ENCODE measurements at regions not wholly inside any gene's neighbourhood (a gene's known extent, or its start where the extent isn't known, plus 50 kb on each side); places are given as distances from the start of the nearest gene placed in this dataset.
"Not testable (repeated sequence)": the region's sequence is repeated elsewhere in the genome, so short reads cannot be mapped to it uniquely, and the experiment has no call there.

DNA sequence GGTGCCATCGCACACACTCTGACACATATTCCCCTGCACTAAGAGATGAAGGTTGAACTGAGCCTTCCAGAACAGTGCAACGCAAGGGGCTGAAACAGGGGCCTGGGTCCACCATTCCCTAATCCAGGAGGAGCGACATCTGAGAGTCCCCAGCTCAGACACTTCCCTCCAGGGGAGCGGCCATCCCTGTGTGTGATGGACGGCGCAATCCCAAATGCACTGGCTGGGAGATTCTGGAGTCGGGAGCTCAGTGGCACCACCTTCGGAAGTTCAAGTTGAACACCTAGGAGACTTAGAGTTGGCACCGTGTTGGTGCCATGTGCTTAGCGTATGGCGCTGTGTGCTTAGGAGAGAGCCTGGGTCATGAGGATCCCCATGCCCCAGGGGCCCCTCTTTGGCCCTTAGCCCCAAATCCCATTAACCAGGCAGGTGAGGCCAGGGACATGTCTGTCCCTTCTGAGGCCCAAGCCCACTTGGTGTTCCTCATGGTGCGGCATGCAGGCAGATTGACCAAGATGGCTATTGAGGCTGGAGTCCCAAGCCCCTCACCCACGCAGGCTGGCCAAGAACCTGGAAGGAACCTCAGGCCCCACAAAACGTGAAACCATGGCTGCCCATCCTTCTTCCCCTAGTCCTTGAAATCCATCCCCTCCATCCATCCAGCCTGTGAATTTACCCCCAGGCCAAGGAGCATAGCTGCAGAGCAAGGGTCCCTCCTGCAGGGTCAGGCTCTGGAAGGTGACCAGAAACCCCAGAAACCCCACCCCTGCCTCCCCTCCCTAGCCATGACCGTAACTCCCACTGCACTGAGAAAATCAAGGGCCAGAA is 114.1 kb upstream of the OTOS start:
- DNase-seq (ENCODE audit: low read depth in 2 of 2): no peak

DNA sequence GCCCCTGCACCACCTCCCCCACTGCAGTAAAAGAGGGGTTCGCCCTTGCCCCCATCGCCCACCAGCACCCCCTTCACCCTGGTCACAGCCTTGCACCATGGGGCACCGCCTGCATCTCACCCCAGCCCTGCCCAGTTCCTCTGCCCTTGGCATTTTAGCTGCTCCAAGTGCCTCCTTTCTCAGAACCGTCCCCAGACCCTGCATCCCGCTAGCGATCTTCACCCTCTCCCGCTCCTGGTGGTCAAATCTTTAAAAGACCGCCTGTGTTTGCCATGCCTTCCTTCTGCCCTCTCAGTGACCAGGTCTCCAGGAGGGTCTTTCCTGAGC is 114.7 kb upstream of the OTOS start:
- DNase-seq (ENCODE audit: low read depth in 2 of 2): no peak

DNA sequence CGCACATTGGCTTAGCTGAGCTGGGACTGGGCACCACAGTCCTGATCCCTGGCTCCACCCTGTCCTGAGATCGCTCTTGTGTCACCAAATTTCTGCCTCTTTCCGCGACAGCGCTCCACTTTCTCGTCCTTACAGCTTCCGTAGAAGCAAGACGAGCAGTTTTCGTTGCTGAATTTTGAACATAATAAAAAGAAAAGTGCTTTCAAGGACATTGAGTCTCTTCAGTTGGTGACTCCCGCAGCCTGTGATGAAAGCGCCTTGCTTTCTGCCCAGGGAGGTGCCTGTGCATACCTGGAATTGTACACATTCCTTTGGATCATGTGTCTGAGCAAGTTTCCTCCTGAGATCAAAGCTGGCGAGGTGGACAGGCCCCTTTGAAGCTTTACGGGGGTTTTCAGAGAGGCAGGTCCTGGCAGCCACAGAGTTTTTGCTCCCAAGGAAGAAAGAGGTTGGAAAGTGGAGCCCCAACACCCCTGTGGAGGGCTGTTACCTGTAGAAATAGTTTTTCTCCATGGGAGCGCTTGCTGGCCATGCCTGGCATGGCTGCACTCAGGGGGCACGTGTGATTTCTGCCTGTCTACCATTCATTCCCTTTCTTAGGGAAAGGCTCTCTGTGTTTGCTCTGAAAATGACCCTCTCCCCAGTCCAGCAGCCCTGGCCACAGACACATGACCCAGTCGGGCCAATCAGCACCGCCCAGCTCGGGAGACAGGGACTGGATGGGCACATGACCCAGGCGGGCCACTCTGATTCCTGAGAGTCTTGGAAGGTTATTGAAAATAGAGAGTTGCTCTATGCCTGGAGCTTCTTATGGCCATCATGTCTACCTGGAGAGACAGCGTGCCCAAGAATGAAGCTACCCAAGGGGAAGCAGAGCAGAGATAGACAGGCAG is 115.6 kb upstream of the OTOS start:
- DNase-seq (ENCODE audit: low read depth in 2 of 2): no peak

DNA sequence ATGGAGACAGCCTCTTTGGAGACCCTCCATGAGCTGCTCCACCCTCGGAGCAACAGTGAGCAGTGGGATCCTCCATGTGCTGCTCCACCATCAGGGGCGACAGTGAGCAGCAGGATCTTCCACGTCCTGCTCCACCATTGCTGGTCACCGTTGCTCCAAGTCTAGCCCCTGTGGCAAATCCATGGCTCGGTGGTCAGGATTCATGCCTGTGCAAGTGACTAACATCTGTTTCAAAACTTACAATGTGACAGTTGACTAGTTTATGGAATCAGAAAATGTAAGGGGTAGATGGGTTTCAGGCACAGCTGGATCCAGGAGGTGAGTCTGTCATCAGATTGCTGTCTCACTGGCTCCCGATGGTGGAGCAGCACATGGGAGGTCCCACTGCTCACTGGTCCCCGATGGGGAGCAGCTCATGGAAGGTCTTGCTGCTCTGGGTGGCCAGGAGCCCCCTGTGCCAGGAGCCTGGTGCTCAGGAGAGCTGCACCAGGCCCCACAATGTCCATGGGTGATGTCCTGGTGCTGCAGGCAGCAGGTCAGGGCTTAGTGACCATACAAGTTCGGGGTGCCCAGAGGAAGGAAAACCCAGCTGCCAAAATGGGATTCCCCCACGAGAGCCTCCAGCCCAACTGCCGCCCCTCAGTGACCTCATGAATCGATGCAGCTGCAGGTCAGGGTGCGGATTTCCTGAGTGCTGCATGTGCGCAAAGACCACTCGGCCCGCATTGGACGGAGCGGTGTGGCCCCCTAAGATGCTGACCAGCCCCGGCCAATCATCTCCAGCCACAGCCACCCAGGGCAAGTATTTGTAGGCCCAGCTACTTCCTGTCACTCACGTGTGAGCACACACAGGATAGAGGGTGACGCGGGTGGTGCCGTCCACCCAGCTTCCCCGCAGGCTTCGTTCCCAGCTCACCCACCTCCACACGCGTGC is 116.5 kb upstream of the OTOS start:
- DNase-seq (ENCODE audit: low read depth in 2 of 2): no peak

DNA sequence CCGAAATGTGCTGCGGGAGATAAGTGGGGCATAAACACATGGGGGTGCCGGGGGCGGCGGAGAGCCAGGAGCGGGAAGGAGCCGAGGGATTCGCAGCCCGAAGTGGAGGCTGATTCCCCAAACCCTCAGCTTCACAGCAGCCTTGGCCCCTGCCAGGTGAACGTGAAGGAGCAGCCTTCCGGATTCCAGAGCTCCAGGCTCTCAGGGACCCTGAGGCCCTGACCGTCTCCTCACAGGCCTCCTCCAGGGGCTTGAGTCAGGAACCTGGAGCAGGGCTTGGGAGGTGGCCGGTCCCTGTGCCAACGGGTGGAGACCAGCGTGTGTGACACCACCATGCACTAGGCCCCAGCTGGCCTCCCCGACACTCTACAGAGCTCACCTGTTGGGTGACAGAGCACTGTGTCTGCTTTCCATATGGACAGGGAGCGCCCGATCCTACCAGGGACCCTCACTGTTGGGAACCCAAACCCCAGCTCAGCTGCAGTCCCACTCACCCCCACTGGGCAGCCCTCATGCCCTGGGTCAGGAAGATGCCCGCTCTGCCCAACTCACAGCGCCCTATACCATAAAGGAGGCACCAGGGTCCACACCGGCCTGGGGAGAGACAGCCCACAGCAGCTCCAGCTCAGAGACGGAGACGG is 117.6 kb upstream of the OTOS start:
- DNase-seq (ENCODE audit: low read depth in 2 of 2): no peak

DNA sequence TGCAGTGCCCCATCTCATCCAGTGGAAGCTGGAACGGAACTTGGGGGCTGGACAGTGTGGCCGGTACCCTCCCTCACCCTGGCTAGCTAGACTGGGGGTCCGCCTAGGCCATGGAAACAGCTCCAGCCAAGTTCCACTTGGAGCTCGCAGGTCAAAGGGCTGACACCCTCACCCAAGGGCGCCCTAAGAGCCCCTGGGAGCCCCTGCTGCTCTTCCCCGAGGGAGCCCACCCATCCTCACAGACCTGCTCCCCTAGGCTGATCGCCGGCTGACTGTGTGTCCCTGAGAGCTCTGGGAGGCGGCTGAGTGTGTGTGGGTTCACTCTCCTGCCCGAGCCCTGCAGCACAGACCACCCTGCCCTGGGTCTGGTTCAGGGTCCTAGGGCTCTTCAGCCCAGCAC is 118.2 kb upstream of the OTOS start:
- no peak for DNase-seq (ENCODE audit: low read depth in 2 of 2)

DNA sequence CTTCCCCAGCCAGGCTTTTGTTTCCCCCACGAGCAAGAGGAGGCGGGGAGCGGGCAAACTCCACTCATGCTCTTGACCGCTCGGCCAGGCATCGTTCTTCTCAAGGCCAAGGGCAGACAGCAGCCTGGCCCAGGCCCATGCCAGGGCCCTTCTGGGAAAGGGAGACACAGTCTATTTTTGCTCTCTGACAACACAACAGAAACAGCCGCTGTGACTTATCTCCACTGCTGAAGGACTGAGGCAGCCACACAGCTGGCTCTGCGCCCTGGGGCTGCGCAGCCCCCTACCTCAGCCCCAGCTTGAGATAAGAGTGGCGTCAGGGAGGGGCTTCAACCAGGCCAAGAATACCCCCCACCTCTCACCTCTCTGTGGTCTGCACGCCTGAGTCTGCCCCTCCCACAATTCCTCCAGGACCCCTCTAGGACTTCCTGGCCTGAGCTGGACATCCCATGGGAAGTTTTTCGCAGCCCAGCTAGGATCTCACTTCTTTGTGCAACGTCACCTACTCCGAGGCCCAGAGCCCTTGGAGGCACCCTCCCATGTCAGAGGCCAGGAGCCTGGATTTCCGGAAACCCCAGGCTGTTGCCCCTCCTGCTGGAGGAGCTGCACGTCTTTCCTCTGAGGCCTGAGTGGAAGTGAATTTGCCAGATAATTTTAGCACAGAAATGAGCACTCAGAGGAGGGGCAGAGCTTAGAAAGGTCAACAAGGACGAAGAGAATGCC is 118.9 kb upstream of the OTOS start:
- DNase-seq (ENCODE audit: low read depth in 2 of 2): no peak

DNA sequence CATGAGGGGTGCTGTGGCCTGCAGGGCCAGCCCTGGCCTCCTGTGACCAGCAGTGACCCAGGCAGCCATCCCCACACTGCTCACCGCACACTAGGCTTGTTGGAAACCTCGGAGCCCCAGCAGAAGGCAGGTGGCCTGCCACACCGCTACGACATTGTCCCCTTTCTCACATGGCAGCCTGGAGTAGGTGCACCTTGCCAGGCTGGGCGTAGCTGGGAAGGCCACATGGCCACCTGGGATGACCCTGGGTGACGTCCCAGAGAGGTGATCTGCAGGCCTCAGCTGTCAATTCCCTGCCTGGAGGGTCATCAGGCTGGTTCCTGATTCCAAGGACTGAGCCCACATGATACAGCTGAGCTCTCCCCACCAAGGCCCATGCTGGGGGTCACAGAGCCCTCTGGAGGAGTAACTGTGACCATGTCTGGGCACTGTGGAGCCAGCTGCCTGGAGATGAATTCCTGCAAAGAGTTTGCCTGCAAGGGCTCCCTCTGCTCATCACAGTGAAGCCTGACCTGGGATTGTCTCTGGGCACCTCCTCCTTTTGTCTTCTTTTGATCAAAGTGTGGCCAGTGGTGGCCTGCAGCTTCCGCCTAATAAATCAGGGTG is 119.6 kb upstream of the OTOS start:
- DNase-seq (ENCODE audit: low read depth in 2 of 2): no peak

DNA sequence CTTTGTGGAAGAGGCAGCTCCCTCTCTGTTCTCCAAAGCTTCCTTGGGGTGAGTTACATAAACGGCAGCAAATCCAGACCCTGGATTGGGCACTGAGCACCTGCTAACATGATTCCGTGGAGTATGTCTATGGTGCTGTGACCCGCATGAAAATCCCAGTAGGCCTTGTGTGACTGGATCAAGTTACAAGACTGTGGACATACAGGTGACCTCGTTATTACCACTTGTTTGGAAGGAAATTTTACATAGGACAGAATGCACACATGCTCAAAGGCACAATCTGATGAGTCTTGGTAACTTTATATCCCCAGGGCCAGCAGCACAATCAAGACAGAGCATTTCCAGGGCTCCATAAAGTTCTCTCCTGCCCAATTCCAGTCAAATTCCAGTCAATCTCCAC is 120.2 kb upstream of the OTOS start:
- no peak for DNase-seq (ENCODE audit: low read depth in 2 of 2)

DNA sequence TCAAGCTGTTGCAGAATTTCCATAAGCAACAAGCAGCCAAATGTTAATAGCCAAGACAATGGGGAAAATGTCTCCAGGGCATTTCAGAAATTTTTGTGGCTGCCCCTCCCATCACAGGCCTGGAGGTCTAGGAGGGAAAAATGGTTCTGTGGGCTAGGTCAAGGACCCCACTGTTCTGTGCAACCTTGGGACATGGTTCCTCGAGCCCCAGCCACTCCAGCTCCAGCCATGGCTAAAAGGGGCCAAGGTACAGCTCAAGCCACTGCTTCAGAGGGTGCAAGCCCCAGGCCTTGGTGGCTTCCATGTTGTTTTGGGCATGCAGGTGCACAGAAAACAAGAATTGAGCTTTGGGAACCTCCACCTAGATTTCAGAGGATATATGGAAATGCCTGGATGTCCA is 122.1 kb upstream of the OTOS start:
- DNase-seq (ENCODE audit: low read depth in 2 of 2): not testable (repeated sequence)

DNA sequence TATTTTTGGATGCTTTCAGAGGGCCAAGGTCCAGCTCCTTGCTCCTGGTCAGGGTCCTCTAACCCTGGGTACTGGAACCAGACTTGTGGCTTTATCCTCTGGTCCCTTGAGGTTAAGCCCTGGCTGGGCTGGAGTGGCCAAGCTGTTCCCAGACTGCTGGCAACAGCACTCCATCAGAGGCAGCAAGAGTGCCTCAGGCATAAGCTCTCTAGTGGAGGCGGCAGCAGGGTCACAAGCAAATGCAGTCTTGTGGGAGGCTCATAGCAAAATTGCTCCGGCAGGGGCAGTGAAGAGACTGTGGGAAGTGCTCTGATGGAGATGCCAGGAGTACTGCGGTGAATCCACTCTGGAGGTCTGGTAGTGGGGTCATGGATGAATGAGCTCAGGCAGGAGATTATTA is 128.9 kb upstream of the OTOS start:
- no peak for DNase-seq (ENCODE audit: low read depth in 2 of 2)

DNA sequence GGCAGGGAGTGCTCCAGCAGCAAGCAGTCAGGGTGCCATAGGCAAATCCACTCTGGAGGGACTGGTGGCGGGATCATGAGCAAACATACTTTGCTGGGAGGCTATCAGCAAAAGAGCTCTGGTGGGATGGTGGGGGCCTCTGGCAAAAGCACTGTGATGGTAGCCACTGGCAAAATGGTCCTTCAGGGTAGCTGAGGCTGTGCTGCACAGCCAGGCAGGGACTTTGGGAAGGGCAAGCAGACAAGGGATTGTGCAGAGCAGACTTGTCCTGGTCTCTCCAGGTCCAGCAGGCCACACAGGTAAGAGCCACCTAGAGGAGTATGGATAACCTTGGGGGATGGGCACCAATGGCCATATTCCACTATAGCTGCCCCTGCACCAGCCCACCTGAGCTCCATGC is 129.4 kb upstream of the OTOS start:
- DNase-seq (ENCODE audit: low read depth in 2 of 2): no peak

DNA sequence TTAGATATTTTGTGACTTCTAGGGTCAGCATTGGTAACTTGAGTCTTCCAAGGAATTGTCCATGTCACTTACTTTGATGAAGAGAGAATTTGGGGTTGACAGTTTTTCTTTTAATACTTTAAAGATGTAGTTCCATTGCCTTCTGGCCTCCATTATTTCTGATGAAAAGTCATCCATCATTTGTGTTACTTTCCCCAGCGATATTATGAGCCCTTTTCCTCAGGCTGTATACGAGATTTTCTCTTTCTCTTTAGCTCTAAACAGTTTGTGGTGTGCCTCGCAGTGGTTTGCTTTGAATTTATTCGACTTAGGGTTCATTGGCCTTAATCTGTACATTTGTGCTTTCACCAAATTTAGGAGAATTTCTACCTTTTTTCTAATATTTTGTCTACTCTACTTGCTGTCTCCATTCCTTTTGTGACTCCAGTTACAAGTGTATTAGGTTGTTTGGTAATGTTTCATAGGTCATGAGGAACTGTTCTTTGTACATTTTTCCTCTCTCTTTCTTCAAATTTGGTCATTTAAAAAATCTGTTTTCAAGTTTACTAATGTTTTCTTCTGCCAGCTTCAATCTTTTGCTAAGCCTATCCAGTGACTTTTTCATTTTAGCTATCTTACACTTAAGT is 131.4 kb upstream of the OTOS start:
- no peak for DNase-seq (ENCODE audit: low read depth in 2 of 2)

DNA sequence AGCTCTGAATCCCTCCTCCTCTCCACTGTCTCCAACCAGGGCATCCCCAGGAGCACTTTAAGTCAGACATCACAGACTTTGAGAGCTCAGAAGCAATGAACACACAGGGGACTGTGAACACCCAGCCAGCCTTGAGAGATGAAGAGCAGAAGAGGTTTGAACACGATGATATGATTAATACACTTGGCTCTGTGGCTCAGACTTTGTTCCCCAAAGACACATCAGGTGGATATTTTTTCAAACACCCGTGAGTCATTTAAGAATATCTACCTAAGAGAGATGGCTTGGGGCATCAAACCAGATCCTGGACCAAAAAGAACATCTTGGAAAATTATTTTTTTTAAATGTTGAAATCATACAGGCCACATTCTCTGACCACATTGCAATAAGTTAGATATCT is 134.9 kb upstream of the OTOS start:
- no peak for DNase-seq (ENCODE audit: low read depth in 2 of 2)

DNA sequence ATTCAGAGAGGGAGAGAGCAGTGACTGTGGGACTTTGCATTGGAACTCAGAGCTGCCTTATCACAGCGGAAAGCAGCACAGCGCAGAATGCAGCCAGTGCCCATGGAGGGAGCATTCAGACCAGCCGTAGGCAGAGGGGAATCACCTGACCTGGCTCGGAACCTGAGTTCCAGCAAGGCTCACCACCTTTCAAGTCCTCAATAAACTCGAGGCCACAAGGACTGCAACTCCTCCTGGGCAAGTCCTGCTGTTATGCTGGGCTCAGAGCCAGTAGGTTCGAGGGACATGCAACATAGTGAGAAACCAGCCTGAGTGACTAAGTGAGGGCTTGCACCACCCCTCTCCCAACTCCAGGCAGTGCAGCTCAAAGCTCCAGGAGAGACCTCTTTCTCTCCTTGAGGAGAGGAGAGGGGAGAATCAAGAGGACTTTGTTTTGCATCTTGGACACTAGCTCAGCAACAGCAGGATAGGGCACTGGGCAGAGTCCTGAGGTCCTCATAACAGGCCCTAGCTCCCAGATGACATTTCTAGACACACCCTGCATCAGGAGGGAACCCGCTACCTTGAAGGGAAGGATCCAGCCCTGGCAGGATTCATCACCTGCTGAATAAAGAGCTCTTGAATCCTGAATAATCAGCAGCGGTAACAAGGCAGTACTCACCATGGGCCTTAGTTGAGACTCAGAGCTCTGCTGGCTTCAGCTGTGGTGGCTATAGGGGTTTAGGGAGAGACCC is 136.8 kb upstream of the OTOS start:
- no peak for DNase-seq (ENCODE audit: low read depth in 2 of 2)

DNA sequence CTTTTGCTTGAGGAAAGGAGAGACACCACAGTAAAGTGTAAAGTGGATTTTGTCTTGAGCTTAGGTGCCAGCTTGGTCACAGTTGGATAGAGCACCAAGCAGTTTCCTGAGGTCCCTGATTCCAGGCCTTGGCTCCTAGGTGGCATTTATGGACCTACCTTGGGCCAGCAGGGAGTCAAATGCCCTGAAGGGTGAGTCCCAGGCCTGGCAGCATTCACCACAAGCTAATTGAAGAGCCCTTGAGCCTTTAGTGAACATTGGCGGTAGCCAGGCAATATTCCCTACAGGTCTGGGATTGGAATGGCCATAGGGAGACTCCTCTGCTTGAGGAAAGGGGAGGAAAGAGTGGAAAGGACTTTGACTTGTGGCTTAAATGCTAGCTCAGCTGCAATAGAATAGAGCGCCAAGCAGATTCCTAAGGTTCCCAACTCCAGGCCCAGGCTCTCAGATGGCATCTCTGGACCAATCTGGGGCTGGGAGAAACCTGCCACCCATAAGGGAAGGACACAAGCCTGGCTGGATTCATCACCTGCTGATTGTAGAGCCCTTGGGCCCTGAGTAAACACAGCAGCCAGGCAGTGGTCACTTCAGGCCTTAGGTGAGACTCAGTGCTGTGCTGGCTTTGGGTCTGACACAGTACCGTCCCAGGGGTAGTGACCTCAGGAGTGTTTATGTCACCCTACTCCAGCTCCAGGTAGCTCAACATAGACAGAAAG is 137.5 kb upstream of the OTOS start:
- DNase-seq (ENCODE audit: low read depth in 2 of 2): no peak

DNA sequence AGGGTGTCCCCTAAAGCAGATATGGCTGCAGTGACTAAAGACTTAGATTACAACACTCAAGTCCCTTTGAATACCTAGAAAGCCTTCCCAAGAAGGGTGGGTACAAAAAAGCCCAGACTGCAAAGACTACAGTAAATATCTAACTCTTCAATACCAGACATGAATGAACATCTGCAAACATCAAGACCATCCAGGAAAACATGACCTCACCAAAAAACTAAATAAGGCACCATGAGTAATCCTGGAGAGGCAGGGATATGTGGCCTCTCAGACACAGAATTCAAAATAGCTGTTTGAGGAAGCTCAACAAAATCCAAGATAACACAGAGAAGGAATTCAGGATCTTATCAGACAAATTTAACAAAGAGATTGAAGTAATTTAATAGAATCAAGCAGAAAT is 138.2 kb upstream of the OTOS start:
- no peak for DNase-seq (ENCODE audit: low read depth in 2 of 2)

DNA sequence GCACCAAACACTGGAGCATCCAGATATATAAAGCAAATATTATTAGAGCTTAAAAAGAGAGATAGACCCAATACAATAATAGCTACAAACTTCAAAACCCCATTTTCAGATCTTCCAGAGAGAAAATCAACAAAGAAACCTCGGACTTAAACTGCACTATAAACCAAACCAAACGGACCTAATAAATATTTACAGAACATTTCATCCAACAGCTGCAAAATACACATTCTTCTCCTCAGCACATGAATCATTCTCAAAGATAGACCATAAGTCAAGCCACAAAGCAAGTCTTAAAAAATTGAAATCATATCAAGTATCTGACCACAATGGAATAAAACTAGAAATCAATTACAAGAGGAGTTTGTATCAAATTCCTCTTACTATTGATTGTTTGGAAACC is 140.2 kb upstream of the OTOS start:
- no peak for DNase-seq (ENCODE audit: low read depth in 2 of 2)

All from stimulated activated CD4-positive, alpha-beta T cell treated with anti-CD3 and anti-CD28 coated beads, Interleukin-4, amount 100 ng/mL, for 48 hours (primary cell).